Neuronal stem cell (in vitro differentiated cells): ENCODE measurements at regions not wholly inside any gene's neighbourhood (a gene's known extent, or its start where the extent isn't known, plus 50 kb on each side); places are given as distances from the start of the nearest gene placed in this dataset.

ENCODE experiments used
- DNase-seq: peaks from one replicate; pipeline ENCODE4 v3.0.0-alpha.2; 2013; ENCODE audit warnings: low spot score
- H2AFZ ChIP-seq: one replicate; pipeline ENCODE4 v1.6.1; 2013; ENCODE audit warnings: mild to moderate bottlenecking, low read length, inconsistent platforms
- H2AK5ac ChIP-seq: 2 replicates; pipeline ENCODE4 v1.6.1; 2013; ENCODE audit warnings: low read depth, mild to moderate bottlenecking, inconsistent platforms, low read length, moderate library complexity, mixed read lengths
- H2BK120ac ChIP-seq: 2 replicates; pipeline ENCODE4 v1.6.1; 2013; ENCODE audit warnings: low read depth, mild to moderate bottlenecking, inconsistent platforms, low read length, moderate library complexity, mixed read lengths
- H2BK12ac ChIP-seq: one replicate; pipeline ENCODE4 v1.6.1; 2013; ENCODE audit warnings: low read length, inconsistent platforms
- H2BK15ac ChIP-seq: 2 replicates; pipeline ENCODE4 v1.6.1; 2013; ENCODE audit warnings: mild to moderate bottlenecking, low read length, inconsistent platforms, mixed read lengths
- H2BK5ac ChIP-seq: one replicate; pipeline ENCODE4 v1.6.1; 2013; ENCODE audit warnings: inconsistent platforms, mild to moderate bottlenecking, low read length, moderate library complexity
- H3K14ac ChIP-seq: one replicate; pipeline ENCODE4 v1.6.1; 2013; ENCODE audit warnings: low read length, inconsistent platforms
- H3K18ac ChIP-seq: 2 replicates; pipeline ENCODE4 v1.6.1; 2013; ENCODE audit warnings: low read length, inconsistent platforms
- H3K23ac ChIP-seq: 2 replicates; pipeline ENCODE4 v1.6.1; 2013; ENCODE audit warnings: low read depth, mild to moderate bottlenecking, mixed read lengths, low read length, inconsistent platforms; ENCODE audit not compliant: poor library complexity
- H3K27ac ChIP-seq: replicated peaks from 3 replicates; pipeline ENCODE4 v1.5.1; 2013; ENCODE audit warnings: low read length, inconsistent platforms
- H3K27me3 ChIP-seq, 3 experiments: 2 replicates each; pipeline ENCODE4 v1.6.1; 2013; ENCODE audit warnings: low read length in 3 of 3, mild to moderate bottlenecking in 2 of 3, inconsistent platforms in 1 of 3, low read depth in 1 of 3, mixed read lengths in 1 of 3, moderate library complexity in 1 of 3; ENCODE audit not compliant: control insufficient read depth in 3 of 3, insufficient read depth in 3 of 3
- H3K36me3 ChIP-seq, 2 donors: replicated peaks in 1 of 2; 2 replicates each; pipeline ENCODE4 v1.6.1; 2013; ENCODE audit warnings: low read length in 2 of 2; ENCODE audit not compliant: control insufficient read depth in 2 of 2, insufficient read depth in 2 of 2
- H3K4ac ChIP-seq: 2 replicates; pipeline ENCODE4 v1.6.1; 2013; ENCODE audit warnings: inconsistent platforms, mild to moderate bottlenecking, low read length, moderate library complexity
- H3K4me1 ChIP-seq, 2 donors: 1 replicate in 1 of 2; 2 replicates in 1 of 2; pipeline ENCODE4 v1.6.1; 2013; ENCODE audit warnings: low read length in 2 of 2, low read depth in 1 of 2; ENCODE audit not compliant: control insufficient read depth in 2 of 2, insufficient read depth in 1 of 2
- H3K4me2 ChIP-seq: one replicate; pipeline ENCODE4 v1.6.1; 2013; ENCODE audit warnings: mild to moderate bottlenecking, low read length, inconsistent platforms; ENCODE audit not compliant: insufficient read depth, poor library complexity, severe bottlenecking
- H3K4me3 ChIP-seq, 2 donors: 2 replicates each; pipeline ENCODE4 v1.5.1; 2013; ENCODE audit warnings: low read length in 2 of 2, mild to moderate bottlenecking in 2 of 2, inconsistent platforms in 1 of 2, moderate library complexity in 1 of 2
- H3K79me1 ChIP-seq: one replicate; pipeline ENCODE4 v1.6.1; 2013; ENCODE audit warnings: low read depth, mild to moderate bottlenecking, inconsistent platforms, low read length, moderate library complexity
- H3K9ac ChIP-seq: one replicate; pipeline ENCODE4 v1.6.1; 2013; ENCODE audit warnings: mild to moderate bottlenecking, low read depth, low read length, inconsistent platforms; ENCODE audit not compliant: poor library complexity
- H3K9me3 ChIP-seq, 2 donors: replicated peaks in 1 of 2; 2 replicates each; pipeline versions ENCODE3 to v1.6.1; 2013; ENCODE audit warnings: low read length in 2 of 2, mild to moderate bottlenecking in 2 of 2, inconsistent platforms in 1 of 2, low read depth in 1 of 2, mixed read lengths in 1 of 2, moderate library complexity in 1 of 2; ENCODE audit not compliant: control insufficient read depth in 2 of 2, insufficient read depth in 1 of 2
- H4K8ac ChIP-seq: one replicate; pipeline ENCODE4 v1.6.1; 2013; ENCODE audit warnings: low read depth, mild to moderate bottlenecking, inconsistent platforms, low read length, moderate library complexity
- H4K91ac ChIP-seq: one replicate; pipeline ENCODE4 v1.6.1; 2013; ENCODE audit warnings: low read length, low read depth, mild to moderate bottlenecking, inconsistent platforms; ENCODE audit not compliant: poor library complexity
- WGBS, 2 donors: extraction: QIAGEN DNeasy Blood & Tissue Kit; methylation state at CpG; one replicate each; pipeline ENCODE4 v1.1.7; 2013; ENCODE audit warnings: missing lambda C conversion rate in 2 of 2, mixed read lengths in 1 of 2; ENCODE audit not compliant: insufficient read length in 2 of 2, insufficient replicate concordance in 1 of 2; ENCODE audit errors: extremely low coverage in 2 of 2; 5-methylcytosine and 5-hydroxymethylcytosine counted together

GRCh38 chr9:84436386-84437109 lies 96.0 kb upstream of the SLC28A3 start:
- H2AK5ac ChIP-seq, result no peak overlapping the region
- no peak overlapping the region for H3K4me2 ChIP-seq
- H3K79me1 ChIP-seq, result no peaks in the 10 kb centered on the region
- no peak overlapping the region for H4K8ac ChIP-seq
- no peak overlapping the region for H2BK12ac ChIP-seq
- no peak overlapping the region for H2BK5ac ChIP-seq
- H2BK120ac ChIP-seq, result no peak overlapping the region
- no peaks in the 10 kb centered on the region for H3K27me3 ChIP-seq
- peaks cover 0 to 2% of the 10 kb centered on the region in 2 donors for H3K9me3 ChIP-seq
- no peaks in the 10 kb centered on the region for H3K36me3 ChIP-seq
- no peak overlapping the region for H3K23ac ChIP-seq
- no CpG with 5 or more reads among the region's 5 CpGs for WGBS, 2 donors
- no peak overlapping the region for H3K4ac ChIP-seq
- no peak overlapping the region for H2AFZ ChIP-seq
- no peak overlapping the region for H3K9ac ChIP-seq
- no peak overlapping the region for H3K4me3 ChIP-seq
- H3K18ac ChIP-seq, result no peak overlapping the region
- no peak overlapping the region for H2BK15ac ChIP-seq
- H3K14ac ChIP-seq, result no peak overlapping the region
- no peak overlapping the region for H4K91ac ChIP-seq
- H3K4me1 ChIP-seq, result no peaks in the 10 kb centered on the region
- DNase-seq, result no peak
- no peak overlapping the region for H3K27ac ChIP-seq

GRCh38 chr9:84438391-84438790 lies 97.8 kb upstream of the SLC28A3 start:
- H3K14ac ChIP-seq, result no peak overlapping the region
- H3K9ac ChIP-seq, result no peak overlapping the region
- H3K27me3 ChIP-seq, result no peaks in the 10 kb centered on the region
- no peak overlapping the region for H2BK12ac ChIP-seq
- no peak overlapping the region for H4K8ac ChIP-seq
- no peak overlapping the region for H2AFZ ChIP-seq
- peaks cover 0 to 2% of the 10 kb centered on the region in 2 donors for H3K9me3 ChIP-seq
- H3K79me1 ChIP-seq, result no peaks in the 10 kb centered on the region
- H2BK5ac ChIP-seq, result no peak overlapping the region
- no peak overlapping the region for H2BK15ac ChIP-seq
- no peak for DNase-seq
- no peak overlapping the region for H2AK5ac ChIP-seq
- no peak overlapping the region for H2BK120ac ChIP-seq
- no peak overlapping the region for H3K23ac ChIP-seq
- WGBS, 2 donors, result no CpG with 5 or more reads among the region's 1 CpG
- H3K4me3 ChIP-seq, result no peak overlapping the region
- no peak overlapping the region for H3K18ac ChIP-seq
- H4K91ac ChIP-seq, result no peak overlapping the region
- no peaks in the 10 kb centered on the region for H3K36me3 ChIP-seq
- peaks cover 0 to 2% of the 10 kb centered on the region in 2 donors for H3K4me1 ChIP-seq
- H3K4me2 ChIP-seq, result no peak overlapping the region
- no peak overlapping the region for H3K27ac ChIP-seq
- H3K4ac ChIP-seq, result no peak overlapping the region

GRCh38 chr9:84439250-84439649 lies 98.7 kb upstream of the SLC28A3 start:
- no peak overlapping the region for H3K9ac ChIP-seq
- H3K36me3 ChIP-seq, result no peaks in the 10 kb centered on the region

GRCh38 chr9:84442712-84443111 lies 102.2 kb upstream of the SLC28A3 start:
- H3K36me3 ChIP-seq, result no peaks in the 10 kb centered on the region
- H2AK5ac ChIP-seq, result no peak overlapping the region
- H4K91ac ChIP-seq, result no peak overlapping the region
- H2BK5ac ChIP-seq, result no peak overlapping the region
- no peak overlapping the region for H3K4ac ChIP-seq
- H3K9me3 ChIP-seq, result no peaks in the 10 kb centered on the region
- no peak overlapping the region for H3K14ac ChIP-seq
- no peaks in the 10 kb centered on the region for H3K27me3 ChIP-seq
- H3K4me2 ChIP-seq, result no peak overlapping the region
- H2BK12ac ChIP-seq, result no peak overlapping the region
- no peak overlapping the region for H4K8ac ChIP-seq
- DNase-seq, result no peak
- H3K79me1 ChIP-seq, result no peaks in the 10 kb centered on the region
- H3K4me3 ChIP-seq, result no peak overlapping the region
- H3K9ac ChIP-seq, result no peak overlapping the region
- no peak overlapping the region for H2BK15ac ChIP-seq
- no peak overlapping the region for H2BK120ac ChIP-seq
- no peak overlapping the region for H3K23ac ChIP-seq
- H3K4me1 ChIP-seq, result peaks cover 0 to 2% of the 10 kb centered on the region in 2 donors
- no peak overlapping the region for H2AFZ ChIP-seq
- WGBS, 2 donors, result no CpG with 5 or more reads among the region's 6 CpGs
- no peak overlapping the region for H3K18ac ChIP-seq
- H3K27ac ChIP-seq, result no peak overlapping the region

More at GRCh38 chr9:84439250-84439649, 98.7 kb upstream of the SLC28A3 start:
- H2BK12ac ChIP-seq, result no peak overlapping the region
- no peak overlapping the region for H4K8ac ChIP-seq
- H3K23ac ChIP-seq, result no peak overlapping the region
- H2AK5ac ChIP-seq, result no peak overlapping the region
- H3K4me1 ChIP-seq, result peaks cover 0 to 2% of the 10 kb centered on the region in 2 donors
- H3K27me3 ChIP-seq, result no peaks in the 10 kb centered on the region
- no peak overlapping the region for H3K18ac ChIP-seq
- H3K4me2 ChIP-seq, result no peak overlapping the region
- no peak overlapping the region for H2BK120ac ChIP-seq
- DNase-seq, result no peak
- H3K79me1 ChIP-seq, result no peaks in the 10 kb centered on the region
- H3K27ac ChIP-seq, result no peak overlapping the region
- no peak overlapping the region for H2AFZ ChIP-seq
- peaks cover 0 to 2% of the 10 kb centered on the region in 2 donors for H3K9me3 ChIP-seq
- no CpG with 5 or more reads among the region's 3 CpGs for WGBS, 2 donors
- H3K4me3 ChIP-seq, result no peak overlapping the region
- no peak overlapping the region for H4K91ac ChIP-seq
- no peak overlapping the region for H2BK15ac ChIP-seq
- H2BK5ac ChIP-seq, result no peak overlapping the region
- no peak overlapping the region for H3K4ac ChIP-seq
- H3K14ac ChIP-seq, result no peak overlapping the region
